ENCODE measurements at regions not wholly inside any gene's neighbourhood (a gene's known extent, or its start where the extent isn't known, plus 50 kb on each side); places are given as distances from the start of the nearest gene placed in this dataset.
"Not testable (repeated sequence)": the region's sequence is repeated elsewhere in the genome, so short reads cannot be mapped to it uniquely, and the experiment has no call there.

GRCh38 chr2:13714466-13714865 lies 918.1 kb upstream of the LRATD1 start:
- no peak for ATAC-seq

GRCh38 chr2:13725945-13726344 lies 906.6 kb upstream of the LRATD1 start:
- no peak for ATAC-seq

- no peak for ATAC-seq
Measured at GRCh38 chr2:13745330-13745729, 887.2 kb upstream of the LRATD1 start.

- ATAC-seq: no peak
Measured at GRCh38 chr2:13751955-13752354, 880.6 kb upstream of the LRATD1 start.

DNA sequence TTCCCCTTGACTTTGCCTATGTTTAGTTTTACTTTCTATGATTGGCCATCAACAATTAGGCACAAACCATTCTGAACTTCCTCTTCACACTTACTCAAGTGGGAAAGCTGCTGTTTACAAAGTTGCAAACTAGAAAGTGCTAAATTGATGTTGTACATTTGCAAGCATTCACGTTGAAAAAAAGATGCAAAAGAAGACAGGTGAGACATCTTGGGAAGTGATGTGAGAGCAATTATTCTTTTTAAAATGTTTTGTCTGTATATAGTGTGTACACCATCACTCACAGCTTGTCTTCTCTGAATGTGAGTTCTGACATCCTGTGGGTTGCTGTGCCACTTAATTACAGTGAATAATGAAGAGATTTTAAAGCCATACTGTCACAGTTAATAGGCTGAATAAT lies 874.1 kb upstream of the LRATD1 start:
- no peak for ATAC-seq

- no peak for ATAC-seq
Measured at GRCh38 chr2:13768274-13768673, 864.2 kb upstream of the LRATD1 start.

DNA sequence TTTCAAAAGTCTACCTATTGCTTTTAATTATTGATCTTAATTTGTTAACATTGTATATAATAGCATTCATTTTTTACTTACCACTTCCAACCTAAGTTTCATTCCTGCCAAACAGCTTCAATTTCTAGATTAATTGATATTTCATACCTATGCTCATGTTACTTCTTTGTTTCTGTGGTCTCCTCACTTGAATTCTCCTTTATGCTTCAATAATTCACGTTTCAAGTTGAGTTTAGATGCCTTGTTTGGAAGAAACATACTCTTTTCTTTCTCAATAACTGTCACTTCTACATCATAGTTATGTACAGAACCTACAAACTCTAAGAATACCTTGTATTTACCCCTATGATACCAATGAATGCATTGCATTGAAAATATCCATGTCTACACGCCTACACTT lies 862.2 kb upstream of the LRATD1 start:
- no peak for ATAC-seq

GRCh38 chr2:13779996-13780395 lies 852.5 kb upstream of the LRATD1 start:
- no peak for ATAC-seq

GRCh38 chr2:13791019-13791547 lies 841.4 kb upstream of the LRATD1 start:
- ATAC-seq: no peak

GRCh38 chr2:13806539-13806938 lies 826.0 kb upstream of the LRATD1 start:
- no peak for ATAC-seq

- ATAC-seq: no peak
Measured at GRCh38 chr2:13813236-13813635, 819.3 kb upstream of the LRATD1 start.

DNA sequence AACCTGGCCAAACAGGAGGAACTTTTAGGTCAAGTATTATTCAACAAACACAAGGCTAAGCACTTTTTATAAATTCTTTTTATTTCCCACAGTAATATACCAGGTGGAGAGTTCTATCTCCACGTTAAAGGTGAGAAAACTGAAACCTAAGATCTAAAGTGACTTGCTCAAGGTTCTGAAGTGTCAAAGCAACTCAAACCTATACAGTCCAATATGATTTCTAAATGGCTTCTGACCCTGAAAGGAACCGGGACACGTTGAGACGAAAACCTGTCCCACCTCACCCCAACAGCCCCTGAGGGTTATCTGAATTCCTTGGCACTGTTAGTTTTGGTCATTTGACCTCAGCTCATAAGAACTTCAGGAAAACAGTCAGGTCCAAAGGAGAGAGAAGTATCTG lies 814.5 kb upstream of the LRATD1 start:
- no peak for ATAC-seq

- ATAC-seq: no peak
Measured at GRCh38 chr2:13819896-13820295, 812.6 kb upstream of the LRATD1 start.

DNA sequence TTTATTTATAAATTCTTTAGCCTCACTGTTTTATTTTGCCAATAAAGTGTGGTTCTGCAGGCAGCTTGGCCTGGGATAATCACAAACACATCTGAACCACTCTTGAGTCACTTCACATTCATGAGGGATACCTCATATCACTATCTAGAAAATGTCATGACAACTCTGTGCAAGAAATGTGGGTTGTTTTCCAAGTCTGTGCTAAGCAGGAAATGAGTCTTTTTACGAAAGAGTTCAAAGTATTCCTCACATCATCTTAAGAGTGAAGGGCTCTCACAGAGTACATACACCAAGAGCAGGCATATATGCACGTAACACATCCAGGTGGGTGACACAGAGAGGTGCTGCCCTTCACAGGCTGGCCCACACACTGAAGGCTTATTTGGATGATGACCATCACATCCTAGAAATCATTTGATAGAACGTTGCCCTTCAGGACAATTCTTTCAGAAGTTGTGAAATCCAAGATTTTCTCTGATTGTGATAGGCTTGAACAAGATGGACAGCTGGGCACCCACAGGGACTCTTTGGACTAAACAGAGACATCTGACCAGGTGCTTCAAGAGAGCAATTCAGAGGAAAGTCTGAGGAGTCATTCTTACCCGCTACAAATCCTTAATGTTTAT lies 811.1 kb upstream of the LRATD1 start:
- ATAC-seq: no peak

DNA sequence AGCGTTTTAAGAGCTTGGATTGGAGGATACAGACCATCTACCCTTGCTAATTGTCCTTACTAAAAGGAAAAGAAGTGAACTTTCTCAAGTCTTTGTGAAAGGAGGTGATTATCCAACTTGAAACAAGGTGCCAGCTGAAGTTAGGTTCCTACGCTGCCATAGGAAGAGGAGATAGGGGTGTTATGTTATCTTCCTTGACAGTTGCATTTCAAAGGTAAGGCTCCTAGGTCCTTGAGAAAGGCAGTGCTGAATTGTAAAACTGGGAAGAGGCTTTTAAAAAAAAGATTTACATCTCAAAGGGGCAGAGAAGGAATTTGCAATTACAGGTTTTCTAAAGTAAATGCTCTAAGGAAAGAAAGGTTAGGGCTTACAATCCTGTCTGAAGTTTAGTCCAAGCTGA lies 810.2 kb upstream of the LRATD1 start:
- ATAC-seq: no peak

- ATAC-seq: no peak
Measured at GRCh38 chr2:13826314-13826853, 806.1 kb upstream of the LRATD1 start.

- ATAC-seq: no peak
Measured at GRCh38 chr2:13858626-13859025, 773.9 kb upstream of the LRATD1 start.

DNA sequence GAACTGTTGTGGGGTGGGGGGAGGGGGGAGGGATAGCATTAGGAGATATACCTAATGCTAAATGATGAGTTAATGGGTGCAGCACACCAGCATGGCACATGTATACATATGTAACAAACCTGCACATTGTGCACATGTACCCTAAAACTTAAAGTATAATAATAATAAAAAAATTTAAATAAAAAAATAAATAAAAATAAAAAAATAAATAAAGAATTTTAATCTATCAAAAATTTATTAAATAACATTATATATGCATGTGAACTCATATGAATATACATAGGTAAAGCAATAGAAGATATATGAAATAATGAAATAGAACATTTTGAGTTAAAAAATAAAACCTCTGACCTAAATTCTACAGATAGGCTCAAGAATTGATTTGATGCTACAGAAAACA lies 764.2 kb upstream of the LRATD1 start:
- not testable (repeated sequence) for ATAC-seq

- ATAC-seq: no peak
Measured at GRCh38 chr2:13876491-13877037, 756.0 kb upstream of the LRATD1 start.

DNA sequence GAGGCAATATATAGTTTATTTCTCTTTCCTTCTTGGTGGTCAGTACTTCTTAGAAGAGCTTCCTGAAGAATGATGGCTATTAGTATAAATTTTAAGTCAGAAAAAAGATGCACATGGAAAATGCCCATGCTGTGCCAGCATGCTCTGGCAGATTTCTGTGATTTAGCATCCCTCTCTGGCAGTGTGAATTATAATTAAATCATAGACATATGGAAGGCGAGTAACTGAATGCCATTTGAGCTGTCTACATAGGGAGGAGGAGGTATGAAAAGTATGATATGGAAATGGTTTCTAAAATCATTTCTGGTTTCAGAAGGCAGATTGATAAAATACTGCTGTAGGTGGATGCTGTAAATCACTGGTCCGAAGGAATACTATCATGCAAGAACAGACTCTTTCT lies 754.9 kb upstream of the LRATD1 start:
- ATAC-seq: no peak

- ATAC-seq: no peak
Measured at GRCh38 chr2:13884291-13884976, 748.1 kb upstream of the LRATD1 start.

GRCh38 chr2:13901526-13901925 lies 731.0 kb upstream of the LRATD1 start:
- ATAC-seq: no peak

DNA sequence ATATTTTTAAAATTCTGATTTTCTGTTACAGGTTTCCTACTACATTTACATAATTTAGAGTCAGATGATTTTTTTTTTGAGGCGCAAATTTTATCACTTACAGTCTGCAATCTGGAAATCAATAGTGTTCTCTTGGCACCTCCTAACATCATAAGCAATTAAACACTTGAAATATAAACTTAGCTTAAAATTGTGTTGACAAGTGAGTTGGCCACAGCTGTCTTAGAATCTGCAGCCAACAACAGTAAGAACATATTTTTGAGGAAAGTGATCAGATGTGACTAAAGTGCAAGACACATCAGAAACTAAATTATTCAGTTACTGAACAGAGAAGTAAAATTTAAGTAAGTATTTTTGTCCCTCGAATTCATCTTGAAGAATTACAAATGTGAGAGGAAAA lies 726.7 kb upstream of the LRATD1 start:
- ATAC-seq: no peak

DNA sequence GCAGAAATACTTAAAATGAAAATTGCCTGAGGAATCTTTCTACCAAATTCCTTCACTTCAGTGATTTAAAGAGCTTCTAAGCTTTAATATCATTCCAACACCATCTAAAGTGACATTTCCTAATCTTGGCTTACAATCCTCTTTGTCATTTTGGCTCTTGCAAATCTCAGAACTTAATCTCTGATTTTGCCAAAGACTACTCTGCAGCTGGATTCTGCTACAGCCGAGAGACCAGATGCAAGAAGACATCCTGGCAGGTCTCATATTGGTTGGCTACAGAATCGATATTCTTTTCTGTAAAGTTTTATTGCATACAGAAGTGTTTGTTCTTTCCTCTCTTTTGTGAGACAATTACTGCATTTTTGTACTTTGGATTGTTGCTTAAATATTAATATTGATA lies 716.5 kb upstream of the LRATD1 start:
- no peak for ATAC-seq
